ENCODE measurements at regions not wholly inside any gene's neighbourhood (a gene's known extent, or its start where the extent isn't known, plus 50 kb on each side); places are given as distances from the start of the nearest gene placed in this dataset.

DNA sequence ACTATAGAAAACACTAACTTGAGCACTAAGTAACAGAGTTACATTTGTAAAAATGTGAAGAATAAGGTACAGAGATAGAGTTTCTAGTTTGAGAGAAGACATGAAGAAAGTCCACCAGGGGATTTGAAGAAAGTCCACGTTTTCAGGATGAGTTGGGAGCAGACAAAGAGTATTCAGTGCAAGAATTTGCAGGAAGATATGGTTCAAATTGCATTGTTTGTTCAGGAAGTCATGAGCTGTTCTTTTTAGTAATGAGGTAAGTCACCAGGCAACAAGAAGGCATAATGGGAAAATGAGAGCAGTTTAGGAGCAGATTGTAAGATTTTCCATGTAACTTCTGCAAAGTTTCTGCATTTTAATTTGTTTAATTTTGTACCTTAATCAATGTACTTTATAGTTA lies 618.0 kb downstream of the DACH1 start:
- Histone ChIP-seq H3K27me3 (no peaks in the 10 kb centered on the region), H3K4me2 (no peak overlapping the region), H2AFZ (no peak overlapping the region), H3K27ac (no peak overlapping the region), H4K20me1 (ENCODE audit: insufficient read depth, poor library complexity, severe bottlenecking) (no peaks in the 10 kb centered on the region), H3K4me1 (ENCODE audit: insufficient read depth) (no peaks in the 10 kb centered on the region), H3K9me3 (ENCODE audit: low read depth) (no peaks in the 10 kb centered on the region), H3K36me3 (replicated peaks; ENCODE audit: insufficient read depth, low read depth) (no peaks in the 10 kb centered on the region), H3K79me2 (no peaks in the 10 kb centered on the region), H3K4me3 (no peak overlapping the region), H3K9me2 (replicated peaks; ENCODE audit: insufficient read depth) (no peaks in the 10 kb centered on the region)
- TF ChIP-seq EZH2phosphoT487 (IDR thresholded peaks at IDR 0.05; ENCODE audit: low read depth, severe bottlenecking, unreplicated experiment) = no peak
- TF ChIP-seq EZH2 (IDR thresholded peaks at IDR 0.05; ENCODE audit: borderline replicate concordance) = no peak
- no peak for TF ChIP-seq CTCF (IDR thresholded peaks at IDR 0.05; ENCODE audit: poor library complexity)
- WGBS (ENCODE audit: low lambda C conversion rate, missing lambda C conversion rate) = 70% methylated on average over 1 of the region's 1 CpG
- no peak for DNase-seq (ENCODE audit: low spot score)

DNA sequence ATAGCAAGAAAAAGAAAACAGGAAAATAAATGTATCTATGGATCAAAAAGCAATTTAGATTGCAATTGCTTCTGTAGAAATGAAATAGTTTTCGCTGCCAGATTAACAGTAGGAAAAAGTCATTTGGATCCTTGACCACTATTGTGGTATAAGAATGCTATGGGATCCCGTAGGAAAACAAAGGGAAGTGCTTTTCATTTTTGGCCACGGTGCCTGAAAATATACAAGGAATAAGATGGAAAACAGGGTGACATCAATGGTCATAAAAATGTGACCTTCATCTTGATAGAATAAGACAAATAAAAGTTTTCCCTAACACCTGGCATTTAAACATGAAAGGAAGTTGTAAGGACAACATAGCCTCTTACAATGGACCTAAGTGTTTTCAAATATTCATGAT lies 622.8 kb downstream of the DACH1 start:
- Histone ChIP-seq H3K27me3 (no peaks in the 10 kb centered on the region), H4K20me1 (ENCODE audit: insufficient read depth, poor library complexity, severe bottlenecking) (no peaks in the 10 kb centered on the region), H3K36me3 (replicated peaks; ENCODE audit: insufficient read depth, low read depth) (no peaks in the 10 kb centered on the region), H3K4me2 (no peak overlapping the region), H3K9me3 (ENCODE audit: low read depth) (no peaks in the 10 kb centered on the region), H3K9me2 (replicated peaks; ENCODE audit: insufficient read depth) (no peaks in the 10 kb centered on the region), H3K79me2 (no peaks in the 10 kb centered on the region), H3K4me1 (ENCODE audit: insufficient read depth) (no peaks in the 10 kb centered on the region), H3K4me3 (no peak overlapping the region), H2AFZ (no peak overlapping the region), H3K27ac (no peak overlapping the region)
- TF ChIP-seq CTCF (IDR thresholded peaks at IDR 0.05; ENCODE audit: poor library complexity) = no peak
- no peak for TF ChIP-seq EZH2 (IDR thresholded peaks at IDR 0.05; ENCODE audit: borderline replicate concordance)
- TF ChIP-seq EZH2phosphoT487 (IDR thresholded peaks at IDR 0.05; ENCODE audit: low read depth, severe bottlenecking, unreplicated experiment) = no peak
- 95% methylated on average over 3 of the region's 3 CpGs for WGBS (ENCODE audit: low lambda C conversion rate, missing lambda C conversion rate)
- DNase-seq (ENCODE audit: low spot score) = no peak

- H3K4me3 ChIP-seq = no peak overlapping the region
- H3K9me3 ChIP-seq (ENCODE audit: low read depth) = no peaks in the 10 kb centered on the region
- H3K4me1 ChIP-seq (ENCODE audit: insufficient read depth) = no peaks in the 10 kb centered on the region
- no peak overlapping the region for H2AFZ ChIP-seq
- no peaks in the 10 kb centered on the region for H3K27me3 ChIP-seq
- no peaks in the 10 kb centered on the region for H3K36me3 ChIP-seq (replicated peaks; ENCODE audit: insufficient read depth, low read depth)
- WGBS (ENCODE audit: low lambda C conversion rate, missing lambda C conversion rate) = 70% methylated on average over 4 of the region's 4 CpGs
- DNase-seq (ENCODE audit: low spot score) = no peak
- no peaks in the 10 kb centered on the region for H3K9me2 ChIP-seq (replicated peaks; ENCODE audit: insufficient read depth)
- no peaks in the 10 kb centered on the region for H3K79me2 ChIP-seq
- no peaks in the 10 kb centered on the region for H4K20me1 ChIP-seq (ENCODE audit: insufficient read depth, poor library complexity, severe bottlenecking)
- TF ChIP-seq EZH2 (IDR thresholded peaks at IDR 0.05; ENCODE audit: borderline replicate concordance) (no peak), CTCF (IDR thresholded peaks at IDR 0.05; ENCODE audit: poor library complexity) (no peak)
- H3K4me2 ChIP-seq = no peak overlapping the region
- no peak overlapping the region for H3K27ac ChIP-seq
Observed at GRCh38 chr13:71242201-71242600, 624.8 kb downstream of the DACH1 start.

GRCh38 chr13:71240911-71241310 lies 626.1 kb downstream of the DACH1 start:
- 69% methylated on average over 1 of the region's 1 CpG for WGBS (ENCODE audit: low lambda C conversion rate, missing lambda C conversion rate)
- no peaks in the 10 kb centered on the region for H3K36me3 ChIP-seq (replicated peaks; ENCODE audit: insufficient read depth, low read depth)
- no peak overlapping the region for H3K27ac ChIP-seq
- peak; percentile 24 for DNase-seq (ENCODE audit: low spot score)
- H3K27me3 ChIP-seq = no peaks in the 10 kb centered on the region
- H3K9me2 ChIP-seq (replicated peaks; ENCODE audit: insufficient read depth) = no peaks in the 10 kb centered on the region
- no peaks in the 10 kb centered on the region for H3K9me3 ChIP-seq (ENCODE audit: low read depth)
- H3K4me2 ChIP-seq = no peak overlapping the region
- H3K4me1 ChIP-seq (ENCODE audit: insufficient read depth) = no peaks in the 10 kb centered on the region
- no peak overlapping the region for H2AFZ ChIP-seq
- no peak overlapping the region for H3K4me3 ChIP-seq
- TF ChIP-seq CTCF (IDR thresholded peaks at IDR 0.05; ENCODE audit: poor library complexity) (peak; percentile 61), EZH2phosphoT487 (IDR thresholded peaks at IDR 0.05; ENCODE audit: low read depth, severe bottlenecking, unreplicated experiment) (no peak)
- no peaks in the 10 kb centered on the region for H4K20me1 ChIP-seq (ENCODE audit: insufficient read depth, poor library complexity, severe bottlenecking)
- H3K79me2 ChIP-seq = no peaks in the 10 kb centered on the region

Data from hepatocyte (in vitro differentiated cells).